GM12878 (cell line): ENCODE measurements at regions not wholly inside any gene's neighbourhood (a gene's known extent, or its start where the extent isn't known, plus 50 kb on each side); places are given as distances from the start of the nearest gene placed in this dataset.

Source experiments
- CBX5 ChIP-seq: sonication (generic); IDR thresholded peaks from 2 replicates; pipeline ENCODE4 v1.6.1; 2016; ENCODE audit warnings: low read depth, moderate library complexity, mild to moderate bottlenecking, inconsistent platforms
- CEBPB ChIP-seq, 2 experiments: fragments of 150-350 bp in 1 of 2; IDR thresholded peaks; 2 replicates each; pipeline ENCODE4 v1.6.1; 2012 to 2014; ENCODE audit warnings: low read depth in 2 of 2, low read length in 2 of 2, borderline replicate concordance in 1 of 2, inconsistent platforms in 1 of 2
- CHD2 ChIP-seq: IDR thresholded peaks from 2 replicates; pipeline ENCODE4 v1.6.1; 2011; ENCODE audit warnings: low read depth, low read length, improper control_type of control experiment, borderline replicate concordance
- CREB1 ChIP-seq: IDR thresholded peaks from 2 replicates; pipeline ENCODE4 v1.6.1; 2012; ENCODE audit warnings: low read depth, mild to moderate bottlenecking, inconsistent platforms
- PKNOX1 ChIP-seq: fragments of 450-650 bp; IDR thresholded peaks from 2 replicates; pipeline ENCODE4 v1.6.1; 2016; ENCODE audit warnings: mild to moderate bottlenecking
- ZNF622 ChIP-seq: fragments of 450-650 bp; IDR thresholded peaks from 2 replicates; pipeline ENCODE4 v1.6.1; 2017; ENCODE audit warnings: mild to moderate bottlenecking, inconsistent platforms
- TF ChIP-seq, protein P1 (sequence below), 3 experiments: IDR thresholded peaks in 2 of 3; conservative IDR thresholded peaks in 1 of 3; 2 replicates each; pipeline ENCODE4 v1.5.1; 2011; ENCODE audit warnings: low read depth in 3 of 3, low read length in 3 of 3, mild to moderate bottlenecking in 3 of 3, control low read depth in 2 of 3, moderate library complexity in 2 of 3, inconsistent platforms in 1 of 3, mixed read lengths in 1 of 3; ENCODE audit not compliant: control insufficient read depth in 2 of 3, insufficient read depth in 1 of 3; ENCODE audit errors: extremely low read depth in 1 of 3

GRCh38 chr9:102569436-102569835, 425.7 kb upstream of the CYLC2 start:
- no peak for TF ChIP-seq CHD2
- TF ChIP-seq CEBPB (IDR thresholded peaks at IDR 0.05; ENCODE audit: borderline replicate concordance in 1 of 2, low read depth in 2 of 2, low read length in 2 of 2): no peak
- TF ChIP-seq, protein P1, sequence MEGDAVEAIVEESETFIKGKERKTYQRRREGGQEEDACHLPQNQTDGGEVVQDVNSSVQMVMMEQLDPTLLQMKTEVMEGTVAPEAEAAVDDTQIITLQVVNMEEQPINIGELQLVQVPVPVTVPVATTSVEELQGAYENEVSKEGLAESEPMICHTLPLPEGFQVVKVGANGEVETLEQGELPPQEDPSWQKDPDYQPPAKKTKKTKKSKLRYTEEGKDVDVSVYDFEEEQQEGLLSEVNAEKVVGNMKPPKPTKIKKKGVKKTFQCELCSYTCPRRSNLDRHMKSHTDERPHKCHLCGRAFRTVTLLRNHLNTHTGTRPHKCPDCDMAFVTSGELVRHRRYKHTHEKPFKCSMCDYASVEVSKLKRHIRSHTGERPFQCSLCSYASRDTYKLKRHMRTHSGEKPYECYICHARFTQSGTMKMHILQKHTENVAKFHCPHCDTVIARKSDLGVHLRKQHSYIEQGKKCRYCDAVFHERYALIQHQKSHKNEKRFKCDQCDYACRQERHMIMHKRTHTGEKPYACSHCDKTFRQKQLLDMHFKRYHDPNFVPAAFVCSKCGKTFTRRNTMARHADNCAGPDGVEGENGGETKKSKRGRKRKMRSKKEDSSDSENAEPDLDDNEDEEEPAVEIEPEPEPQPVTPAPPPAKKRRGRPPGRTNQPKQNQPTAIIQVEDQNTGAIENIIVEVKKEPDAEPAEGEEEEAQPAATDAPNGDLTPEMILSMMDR (IDR thresholded peaks at IDR 0.05 in 2 of 3, conservative IDR thresholded peaks at IDR 0.05 in 1 of 3; ENCODE audit: control insufficient read depth in 2 of 3, extremely low read depth in 1 of 3, insufficient read depth in 1 of 3, low read depth in 3 of 3, low read length in 3 of 3): no peak
- TF ChIP-seq PKNOX1: no peak
- no peak for TF ChIP-seq ZNF622
- no peak for TF ChIP-seq CBX5
- TF ChIP-seq CREB1: no peak
